ENCODE measurements at regions not wholly inside any gene's neighbourhood (a gene's known extent, or its start where the extent isn't known, plus 50 kb on each side); places are given as distances from the start of the nearest gene placed in this dataset.

- DNase-seq (ENCODE audit: low spot score), result no peak
- in situ Hi-C loops (cut with HindIII; ENCODE audit: low sequenced_read_pairs), result no loop called here
Measured at GRCh38 chr1:37085393-37085792, 51.1 kb upstream of the GRIK3 start.

GRCh38 chr1:37089750-37090149 is 55.4 kb upstream of the GRIK3 start:
- DNase-seq (ENCODE audit: low spot score), result no peak
- in situ Hi-C loops (cut with HindIII; ENCODE audit: low sequenced_read_pairs), result no loop called here

- no peak for DNase-seq (ENCODE audit: low spot score)
- in situ Hi-C loops (cut with HindIII; ENCODE audit: low sequenced_read_pairs), result no loop called here
Measured at GRCh38 chr1:37090671-37091070, 56.4 kb upstream of the GRIK3 start.

GRCh38 chr1:37092937-37093336 is 58.6 kb upstream of the GRIK3 start:
- no peak for DNase-seq (ENCODE audit: low spot score)
- in situ Hi-C loops (cut with HindIII; ENCODE audit: low sequenced_read_pairs), result no loop called here

GRCh38 chr1:37094302-37094701 is 60.0 kb upstream of the GRIK3 start:
- in situ Hi-C loops (cut with HindIII; ENCODE audit: low sequenced_read_pairs), result no loop called here
- DNase-seq (ENCODE audit: low spot score), result no peak

- in situ Hi-C loops (cut with HindIII; ENCODE audit: low sequenced_read_pairs), result no loop called here
- no peak for DNase-seq (ENCODE audit: low spot score)
Measured at GRCh38 chr1:37096523-37096922, 62.2 kb upstream of the GRIK3 start.

GRCh38 chr1:37097731-37098130 is 63.4 kb upstream of the GRIK3 start:
- in situ Hi-C loops (cut with HindIII; ENCODE audit: low sequenced_read_pairs), result no loop called here
- DNase-seq (ENCODE audit: low spot score), result no peak

GRCh38 chr1:37098237-37098636 is 63.9 kb upstream of the GRIK3 start:
- in situ Hi-C loops (cut with HindIII; ENCODE audit: low sequenced_read_pairs), result no loop called here
- no peak for DNase-seq (ENCODE audit: low spot score)

GRCh38 chr1:37100310-37100709 is 66.0 kb upstream of the GRIK3 start:
- in situ Hi-C loops (cut with HindIII; ENCODE audit: low sequenced_read_pairs), result no loop called here
- no peak for DNase-seq (ENCODE audit: low spot score)

GRCh38 chr1:37102656-37103382 is 68.5 kb upstream of the GRIK3 start:
- in situ Hi-C loops (cut with HindIII; ENCODE audit: low sequenced_read_pairs), result no loop called here
- no peak for DNase-seq (ENCODE audit: low spot score)

GRCh38 chr1:37105911-37106310 is 71.6 kb upstream of the GRIK3 start:
- in situ Hi-C loops (cut with HindIII; ENCODE audit: low sequenced_read_pairs), result no loop called here
- no peak for DNase-seq (ENCODE audit: low spot score)

GRCh38 chr1:37107153-37107907 is 73.0 kb upstream of the GRIK3 start:
- in situ Hi-C loops (cut with HindIII; ENCODE audit: low sequenced_read_pairs), result no loop called here
- no peak for DNase-seq (ENCODE audit: low spot score)

GRCh38 chr1:37108596-37109188 is 74.4 kb upstream of the GRIK3 start:
- in situ Hi-C loops (cut with HindIII; ENCODE audit: low sequenced_read_pairs), result no loop called here
- DNase-seq (ENCODE audit: low spot score), result no peak

- no peak for DNase-seq (ENCODE audit: low spot score)
- in situ Hi-C loops (cut with HindIII; ENCODE audit: low sequenced_read_pairs), result no loop called here
Measured at GRCh38 chr1:37112430-37112829, 78.1 kb upstream of the GRIK3 start.

GRCh38 chr1:37113285-37113997 is 79.1 kb upstream of the GRIK3 start:
- in situ Hi-C loops (cut with HindIII; ENCODE audit: low sequenced_read_pairs), result no loop called here
- DNase-seq (ENCODE audit: low spot score), result no peak

- in situ Hi-C loops (cut with HindIII; ENCODE audit: low sequenced_read_pairs), result no loop called here
Measured at GRCh38 chr1:37118790-37119189, 84.5 kb upstream of the GRIK3 start.

GRCh38 chr1:37120279-37120678 is 86.0 kb upstream of the GRIK3 start:
- DNase-seq (ENCODE audit: low spot score), result no peak
- in situ Hi-C loops (cut with HindIII; ENCODE audit: low sequenced_read_pairs), result no loop called here

More at GRCh38 chr1:37118790-37119189, 84.5 kb upstream of the GRIK3 start:
- DNase-seq (ENCODE audit: low spot score), result no peak

GRCh38 chr1:37123276-37124115 is 89.2 kb upstream of the GRIK3 start:
- DNase-seq (ENCODE audit: low spot score), result no peak
- in situ Hi-C loops (cut with HindIII; ENCODE audit: low sequenced_read_pairs), result no loop called here

GRCh38 chr1:37124501-37124900 is 90.2 kb upstream of the GRIK3 start:
- DNase-seq (ENCODE audit: low spot score), result no peak
- in situ Hi-C loops (cut with HindIII; ENCODE audit: low sequenced_read_pairs), result no loop called here
